Stimulated activated CD4-positive, alpha-beta T cell treated with anti-CD3 and anti-CD28 coated beads, Interleukin-1b, Interleukin-23, amount 100 ng/mL, for 4 hours (primary cell): ENCODE measurements at regions not wholly inside any gene's neighbourhood (a gene's known extent, or its start where the extent isn't known, plus 50 kb on each side); places are given as distances from the start of the nearest gene placed in this dataset.
"Not testable (repeated sequence)": the region's sequence is repeated elsewhere in the genome, so short reads cannot be mapped to it uniquely, and the experiment has no call there.

Source experiments
- DNase-seq, 2 donors: peaks; one replicate each; pipeline ENCODE4 v3.0.0-alpha.2; 2020; ENCODE audit warnings: low read depth in 2 of 2

GRCh38 chr7:67359900-67360299, 363.3 kb downstream of the TYW1 start:
- no peak for DNase-seq

- no peak for DNase-seq
Measured at GRCh38 chr7:67361150-67361549, 364.5 kb downstream of the TYW1 start.

GRCh38 chr7:67364441-67365017, 367.9 kb downstream of the TYW1 start:
- DNase-seq: no peak

GRCh38 chr7:67371429-67372305, 375.0 kb downstream of the TYW1 start:
- peak; percentile 6 to 55 for DNase-seq

GRCh38 chr7:67373389-67373788, 376.8 kb downstream of the TYW1 start:
- DNase-seq: not testable (repeated sequence)

- DNase-seq: no peak
Measured at GRCh38 chr7:67375427-67375826, 378.8 kb downstream of the TYW1 start.

- DNase-seq: peak; percentile 19 to 32
Measured at GRCh38 chr7:67377939-67378862, 381.6 kb downstream of the TYW1 start.

GRCh38 chr7:67380326-67380725, 383.7 kb downstream of the TYW1 start:
- no peak for DNase-seq

- DNase-seq: no peak
Measured at GRCh38 chr7:67380858-67381257, 384.2 kb downstream of the TYW1 start.

GRCh38 chr7:67387851-67388250, 391.2 kb downstream of the TYW1 start:
- no peak for DNase-seq

GRCh38 chr7:67391168-67391567, 394.5 kb downstream of the TYW1 start:
- DNase-seq: no peak

- DNase-seq: no peak
Measured at GRCh38 chr7:67392596-67393438, 396.2 kb downstream of the TYW1 start.

- DNase-seq: no peak
Measured at GRCh38 chr7:67393903-67394302, 397.3 kb downstream of the TYW1 start.

- no peak for DNase-seq
Measured at GRCh38 chr7:67398916-67399315, 402.3 kb downstream of the TYW1 start.

- DNase-seq: no peak
Measured at GRCh38 chr7:67401492-67401891, 404.9 kb downstream of the TYW1 start.

GRCh38 chr7:67402280-67402679, 405.6 kb downstream of the TYW1 start:
- DNase-seq: no peak

- DNase-seq: no peak
Measured at GRCh38 chr7:67406976-67407375, 410.3 kb downstream of the TYW1 start.

GRCh38 chr7:67407392-67408071, 410.9 kb downstream of the TYW1 start:
- no peak for DNase-seq

GRCh38 chr7:67408109-67408508, 411.5 kb downstream of the TYW1 start:
- DNase-seq: no peak

GRCh38 chr7:67413670-67414069, 417.0 kb downstream of the TYW1 start:
- no peak for DNase-seq

- DNase-seq: no peak
Measured at GRCh38 chr7:67414858-67415257, 418.2 kb downstream of the TYW1 start.
